ENCODE measurements at regions not wholly inside any gene's neighbourhood (a gene's known extent, or its start where the extent isn't known, plus 50 kb on each side); places are given as distances from the start of the nearest gene placed in this dataset.

DNA sequence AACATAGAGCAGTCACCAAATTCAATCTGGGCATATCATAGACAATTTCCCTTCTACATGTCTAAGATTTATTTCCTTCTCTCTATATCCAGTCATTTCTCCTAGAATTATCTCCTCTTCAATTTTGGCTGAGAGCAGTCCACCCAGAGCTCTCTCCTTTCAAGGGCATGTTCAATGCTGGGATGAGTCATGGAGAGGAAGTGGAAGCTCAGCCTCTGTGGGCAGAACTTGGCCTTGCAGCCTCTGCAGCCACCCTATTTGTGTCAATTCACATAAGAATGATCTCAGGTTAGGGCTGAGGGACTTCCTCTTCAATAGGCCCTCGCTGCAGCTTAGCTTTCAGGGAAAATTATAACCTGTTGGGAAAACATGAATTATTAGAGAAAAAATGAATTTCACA lies 560.8 kb downstream of the POM121L12 start:
- peak; percentile 37 for DNase-seq (ENCODE audit: low read depth)
- H3K4me3 ChIP-seq (ENCODE audit: low read depth, low read length): no peak overlapping the region
- TF ChIP-seq CTCF (conservative IDR thresholded peaks at IDR 0.05; ENCODE audit: low read depth, low read length): peak; percentile 48

GRCh38 chr7:53600296-53600695 lies 564.9 kb downstream of the POM121L12 start:
- DNase-seq (ENCODE audit: low read depth): no peak
- TF ChIP-seq CTCF (conservative IDR thresholded peaks at IDR 0.05; ENCODE audit: low read depth, low read length): no peak
- no peak overlapping the region for H3K4me3 ChIP-seq (ENCODE audit: low read depth, low read length)

- no peak for TF ChIP-seq CTCF (conservative IDR thresholded peaks at IDR 0.05; ENCODE audit: low read depth, low read length)
- H3K4me3 ChIP-seq (ENCODE audit: low read depth, low read length): no peak overlapping the region
- peak; percentile 20 for DNase-seq (ENCODE audit: low read depth)
These were observed 567.5 kb downstream of the POM121L12 start for GRCh38 chr7:53602817-53603418.

DNA sequence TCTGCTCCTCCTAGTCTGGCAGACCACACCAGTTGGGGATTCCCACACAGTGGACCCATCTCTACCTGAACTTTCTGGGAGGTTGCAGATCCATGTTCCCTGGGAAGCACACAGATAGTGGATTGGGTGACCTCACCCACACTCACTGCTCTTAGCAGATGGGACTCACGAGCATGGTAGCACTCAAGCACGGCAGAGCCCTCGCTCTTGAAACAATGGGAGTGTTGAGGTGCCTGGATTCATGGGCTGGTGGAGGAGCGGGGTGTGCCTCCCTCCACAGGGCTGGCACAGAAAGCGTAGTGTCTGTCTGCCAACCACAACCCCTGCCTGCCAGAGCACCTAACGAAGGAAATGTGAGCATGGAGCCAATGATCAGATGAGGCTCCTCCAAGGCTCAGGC lies 568.0 kb downstream of the POM121L12 start:
- TF ChIP-seq CTCF (conservative IDR thresholded peaks at IDR 0.05; ENCODE audit: low read depth, low read length): no peak
- no peak for DNase-seq (ENCODE audit: low read depth)
- H3K4me3 ChIP-seq (ENCODE audit: low read depth, low read length): no peak overlapping the region

- H3K4me3 ChIP-seq (ENCODE audit: low read depth, low read length): no peak overlapping the region
- peak; percentile 59 for DNase-seq (ENCODE audit: low read depth)
- TF ChIP-seq CTCF (conservative IDR thresholded peaks at IDR 0.05; ENCODE audit: low read depth, low read length): no peak
These were observed 568.8 kb downstream of the POM121L12 start for GRCh38 chr7:53604201-53604600.

- TF ChIP-seq CTCF (conservative IDR thresholded peaks at IDR 0.05; ENCODE audit: low read depth, low read length): no peak
- no peak overlapping the region for H3K4me3 ChIP-seq (ENCODE audit: low read depth, low read length)
- DNase-seq (ENCODE audit: low read depth): no peak
These were observed 572.5 kb downstream of the POM121L12 start for GRCh38 chr7:53607961-53608360.

DNA sequence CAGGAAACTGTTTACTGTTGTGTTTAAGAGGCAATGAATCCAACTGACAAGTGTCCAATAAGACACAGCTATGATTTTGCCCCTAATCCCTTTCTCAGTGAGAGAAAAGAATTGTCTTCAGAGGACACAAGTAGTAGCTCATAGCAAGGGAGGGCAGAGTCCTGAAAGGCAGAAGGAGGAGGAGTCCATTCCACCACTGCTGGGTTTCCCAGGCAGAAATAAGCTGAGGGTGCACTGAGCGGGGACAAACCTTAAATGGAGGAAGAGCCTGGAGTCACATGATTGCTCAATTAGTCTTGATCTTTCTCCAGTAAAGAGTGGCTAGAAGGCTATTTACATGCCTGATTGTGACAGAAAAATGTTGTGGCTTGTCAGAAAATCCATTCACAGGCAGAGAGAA lies 573.8 kb downstream of the POM121L12 start:
- TF ChIP-seq CTCF (conservative IDR thresholded peaks at IDR 0.05; ENCODE audit: low read depth, low read length): no peak
- no peak overlapping the region for H3K4me3 ChIP-seq (ENCODE audit: low read depth, low read length)
- DNase-seq (ENCODE audit: low read depth): no peak
